ENCODE measurements at regions not wholly inside any gene's neighbourhood (a gene's known extent, or its start where the extent isn't known, plus 50 kb on each side); places are given as distances from the start of the nearest gene placed in this dataset.
A peak's percentile ranks its signal among the peaks of the same experiment; 100 is the strongest.
"Not testable (repeated sequence)": the region's sequence is repeated elsewhere in the genome, so short reads cannot be mapped to it uniquely, and the experiment has no call there.

DNA sequence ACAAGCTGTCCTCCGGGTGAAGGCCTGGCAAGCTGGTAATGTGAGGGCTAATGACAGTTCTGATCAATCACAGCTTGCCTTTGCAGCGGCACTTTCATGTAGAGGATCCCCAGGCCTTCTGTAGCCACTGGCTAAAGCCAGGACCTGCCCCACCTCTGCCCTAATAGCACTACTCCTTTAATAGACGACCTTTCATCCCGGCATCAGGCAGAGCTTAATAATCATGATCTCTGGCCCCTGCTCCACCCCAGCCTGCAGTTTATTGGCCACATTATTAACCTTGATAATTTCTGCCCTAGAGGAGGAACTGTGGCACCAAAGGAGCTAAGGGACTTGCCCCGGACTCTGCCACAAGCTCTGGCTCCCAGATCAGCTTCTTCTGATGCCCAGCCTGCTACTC, 142.3 kb upstream of the TBX3 start:
- DNase-seq: no peak

DNA sequence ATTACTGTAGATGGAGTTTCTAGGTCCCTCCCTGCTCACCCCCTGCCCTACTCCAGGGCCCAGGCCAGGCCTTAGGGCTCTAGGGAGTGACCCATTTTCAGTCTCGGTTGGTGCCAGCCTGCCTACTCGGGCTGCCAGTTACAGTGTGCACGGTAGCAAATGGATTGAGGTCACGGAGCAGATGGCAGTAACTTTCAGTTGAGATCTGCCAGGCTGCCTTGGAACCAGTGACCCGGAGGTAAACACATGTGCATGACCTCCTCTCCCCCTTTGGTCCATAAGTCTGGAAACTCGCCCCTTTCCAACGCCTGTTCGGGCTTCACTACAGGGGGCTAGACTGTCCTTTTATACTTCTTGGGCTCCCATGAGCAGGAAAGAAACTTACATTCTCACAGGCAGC, 139.7 kb upstream of the TBX3 start:
- DNase-seq: peak; percentile 82

DNA sequence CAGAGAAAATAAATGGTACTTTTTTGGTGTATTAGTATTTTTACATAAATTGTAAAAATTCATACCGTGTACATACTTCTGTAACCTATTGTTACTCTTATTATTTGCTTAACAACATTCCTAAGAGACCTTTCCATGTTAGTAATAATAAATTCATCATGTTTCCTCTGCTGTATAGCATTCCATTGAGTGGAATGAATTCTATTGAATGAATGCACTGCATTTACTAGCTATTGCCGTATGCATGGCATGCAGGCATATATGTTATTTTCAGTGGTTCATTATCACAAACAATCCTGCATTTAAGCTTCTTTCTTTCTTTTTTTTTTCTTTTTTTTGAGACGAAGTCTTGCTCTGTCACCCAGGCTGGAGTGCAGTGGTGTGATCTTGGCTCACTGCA, 137.6 kb upstream of the TBX3 start:
- no peak for DNase-seq

DNA sequence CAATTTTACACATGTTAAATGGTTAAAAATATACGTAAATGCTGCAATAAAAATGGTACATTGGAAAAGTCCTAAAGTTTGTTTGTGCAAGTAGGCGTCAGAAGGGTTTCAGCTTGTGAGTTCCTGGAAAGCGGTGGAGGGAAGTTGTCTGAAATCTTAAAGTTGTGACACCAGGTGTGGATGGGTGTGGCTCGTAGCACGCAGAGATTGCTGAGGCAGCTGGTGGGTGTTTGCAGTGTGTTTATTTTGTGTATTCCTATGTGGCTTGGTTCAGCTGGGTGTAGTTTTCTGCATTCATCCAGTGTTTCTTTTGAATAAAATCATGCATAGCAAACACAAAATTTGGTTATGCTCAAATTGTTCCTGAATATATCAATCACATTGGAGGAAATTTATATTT, 136.8 kb upstream of the TBX3 start:
- DNase-seq: no peak

DNA sequence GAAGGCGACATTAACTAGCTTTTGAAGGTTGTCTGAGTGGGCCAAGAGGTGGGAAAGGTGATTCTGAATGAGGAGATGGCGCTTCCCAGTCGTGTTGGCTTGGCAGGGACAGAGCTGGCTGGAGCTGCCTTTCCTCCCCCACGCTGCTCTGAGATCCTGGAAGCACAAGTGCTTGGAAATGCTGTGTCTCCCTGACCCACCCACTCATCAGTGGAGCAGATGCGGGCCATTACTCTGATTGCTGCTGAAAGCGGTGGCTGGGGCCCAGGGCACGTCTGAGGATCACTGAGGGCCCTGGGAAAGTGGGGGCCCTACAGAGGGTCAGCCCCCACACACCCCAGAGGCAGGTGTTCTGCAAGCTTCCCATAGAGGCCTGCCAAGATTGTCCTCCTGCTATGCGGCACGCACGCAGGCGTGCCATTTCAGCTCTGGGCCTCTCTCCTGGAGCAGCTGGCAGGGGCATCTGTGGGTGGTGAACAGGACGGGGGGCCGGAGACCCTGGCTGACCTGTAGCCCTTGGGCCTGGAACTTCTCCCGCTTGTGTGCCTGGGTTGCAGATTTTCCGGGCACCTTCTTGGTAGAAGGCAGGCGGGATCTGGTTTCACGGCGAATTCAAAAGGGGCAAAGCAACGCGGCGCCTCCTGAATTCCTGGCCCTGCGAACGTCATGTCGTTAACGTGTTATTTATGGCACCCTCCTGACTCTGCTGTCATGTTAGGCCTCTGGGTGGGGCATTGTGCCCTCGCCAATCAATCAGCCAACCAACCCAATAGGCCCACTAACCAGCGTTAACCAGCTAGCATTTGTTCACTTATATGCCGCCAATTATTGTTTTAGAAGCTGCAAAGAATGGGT, 133.8 kb upstream of the TBX3 start:
- DNase-seq: no peak

DNA sequence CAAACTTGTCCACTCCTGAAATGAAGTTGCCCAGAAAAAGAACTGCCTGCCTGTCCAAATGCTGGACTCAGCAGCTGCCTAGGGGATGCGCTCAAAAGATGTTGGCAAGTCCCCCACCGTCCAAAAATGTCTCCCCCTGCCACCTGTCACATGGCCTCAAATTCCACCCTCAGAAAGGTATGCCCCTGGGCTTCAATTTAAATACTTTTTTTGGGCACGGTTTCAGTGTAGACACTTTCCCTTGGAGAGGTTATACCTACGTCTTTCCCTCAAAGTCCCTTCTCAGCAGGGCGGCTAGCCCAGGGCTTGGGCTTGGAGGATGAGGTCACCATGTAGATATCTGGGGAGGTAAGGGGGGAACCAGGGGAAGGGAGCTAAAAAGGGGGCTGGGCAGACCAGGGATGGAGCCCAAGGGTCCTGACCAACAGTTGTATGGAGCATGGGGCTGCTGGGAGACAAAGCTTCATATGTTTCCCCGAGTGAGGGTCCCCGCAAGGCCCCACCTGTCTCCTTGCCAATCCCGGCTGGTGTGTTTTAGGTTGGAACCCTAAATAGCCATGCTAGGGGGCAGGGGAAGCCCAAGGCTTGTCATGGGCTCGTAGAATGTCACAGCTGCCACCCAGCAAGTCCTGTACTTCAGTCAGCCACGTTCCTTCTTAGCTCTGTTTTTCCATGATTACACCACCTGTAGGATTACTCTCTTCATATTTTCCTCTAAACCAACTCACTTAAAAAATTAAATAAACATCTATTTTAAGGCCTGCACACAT, 131.2 kb upstream of the TBX3 start:
- no peak for DNase-seq

DNA sequence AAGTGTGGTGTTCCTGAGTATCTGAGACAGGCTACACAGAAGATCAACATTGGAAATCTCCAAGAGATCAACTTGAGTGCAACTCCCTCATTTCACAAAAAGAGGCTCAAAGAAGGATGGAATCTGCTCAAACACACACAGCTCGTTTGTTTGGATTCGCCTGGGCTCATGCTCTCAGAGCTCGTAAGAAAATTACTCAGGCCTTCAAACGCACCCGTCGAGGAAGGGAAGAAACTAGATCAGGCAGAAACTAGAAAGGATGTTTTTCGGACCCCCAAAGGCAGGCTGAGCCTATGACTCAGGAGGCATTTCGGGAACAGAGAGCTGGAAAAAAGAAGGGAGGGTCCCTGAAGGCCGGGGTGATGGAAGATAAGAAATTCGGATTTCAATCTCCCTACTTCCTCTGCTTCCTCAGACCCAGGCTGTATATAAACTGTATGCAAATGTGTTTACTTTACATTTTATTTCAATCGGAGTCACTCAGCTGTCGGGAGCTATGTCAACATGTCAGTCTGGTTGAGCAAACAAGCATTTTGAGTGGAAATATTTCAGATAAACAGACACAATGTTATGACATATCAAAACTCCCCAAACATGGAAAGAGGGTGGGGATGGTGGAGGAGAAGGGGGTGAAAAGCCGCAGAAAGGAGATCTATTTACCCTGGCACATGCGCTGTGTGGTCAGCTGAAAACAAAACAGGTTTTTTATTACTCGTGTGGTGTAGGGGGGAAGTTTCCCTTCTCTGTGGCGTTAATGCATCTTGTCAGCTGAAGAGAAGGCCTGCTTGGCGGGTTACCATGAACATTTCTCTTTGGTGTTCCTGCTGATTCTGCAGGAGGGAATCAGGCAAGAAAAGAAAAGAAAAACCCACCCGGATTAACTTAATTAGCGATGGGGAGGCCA, 129.1 kb upstream of the TBX3 start:
- DNase-seq: peak; percentile 87

DNA sequence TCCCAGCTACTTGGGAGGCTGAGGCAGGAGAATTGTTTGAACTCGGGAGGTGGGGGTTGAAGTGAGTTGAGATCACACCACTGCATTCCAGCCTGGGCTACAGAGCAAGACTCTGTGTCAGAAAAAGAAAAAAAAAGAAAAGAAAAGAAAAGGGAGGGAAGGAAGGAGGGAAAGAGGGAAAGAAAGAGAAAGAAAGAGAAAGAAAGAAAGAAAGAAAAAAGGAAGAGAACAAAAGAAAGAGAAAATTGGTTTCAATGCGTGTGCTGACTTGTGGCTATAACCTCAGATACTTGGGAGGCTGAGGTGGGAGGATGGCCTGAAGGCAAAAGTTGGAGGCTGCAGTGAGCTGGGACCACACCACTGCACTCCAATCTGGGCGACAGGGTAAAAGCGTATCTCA, 128.4 kb upstream of the TBX3 start:
- DNase-seq: no peak

DNA sequence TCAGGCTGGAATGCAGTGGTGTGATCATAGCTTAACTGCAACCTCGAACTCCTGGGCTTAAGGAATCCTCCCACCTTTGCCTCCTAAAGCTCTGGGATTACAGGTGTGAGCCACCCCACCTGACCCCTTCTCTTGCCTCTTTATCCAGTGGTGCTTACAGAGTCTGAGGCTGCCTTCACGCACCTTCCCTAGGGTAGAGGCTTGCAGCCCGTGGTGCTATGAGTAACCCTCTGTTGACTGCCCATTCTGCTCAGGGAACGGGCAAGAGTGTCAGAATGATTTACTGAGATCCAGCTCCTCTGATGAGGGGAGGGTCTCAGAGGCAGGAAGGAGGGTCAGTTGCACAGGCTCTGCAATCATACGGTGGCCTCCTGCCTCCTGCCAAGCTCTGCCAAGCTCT, 125.1 kb upstream of the TBX3 start:
- no peak for DNase-seq

DNA sequence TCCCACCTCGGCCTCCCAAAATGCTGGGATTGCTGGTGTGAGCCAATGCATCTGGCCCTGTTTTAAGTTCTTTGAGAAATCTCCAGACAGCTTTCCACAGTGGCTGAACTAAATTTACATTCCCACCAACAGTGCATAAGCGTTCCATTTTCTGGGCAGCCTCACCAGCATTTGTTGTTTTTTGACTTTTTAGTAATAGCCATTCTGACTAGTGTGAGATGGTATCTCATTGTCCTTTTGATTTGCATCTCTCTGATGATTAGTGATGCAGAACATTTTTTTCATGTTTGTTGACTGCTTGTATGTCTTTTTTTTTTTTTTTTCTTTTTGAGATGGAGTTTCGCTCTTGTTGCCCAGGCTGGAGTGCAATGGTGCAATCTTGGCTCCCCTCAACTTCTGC, 117.4 kb upstream of the TBX3 start:
- not testable (repeated sequence) for DNase-seq

DNA sequence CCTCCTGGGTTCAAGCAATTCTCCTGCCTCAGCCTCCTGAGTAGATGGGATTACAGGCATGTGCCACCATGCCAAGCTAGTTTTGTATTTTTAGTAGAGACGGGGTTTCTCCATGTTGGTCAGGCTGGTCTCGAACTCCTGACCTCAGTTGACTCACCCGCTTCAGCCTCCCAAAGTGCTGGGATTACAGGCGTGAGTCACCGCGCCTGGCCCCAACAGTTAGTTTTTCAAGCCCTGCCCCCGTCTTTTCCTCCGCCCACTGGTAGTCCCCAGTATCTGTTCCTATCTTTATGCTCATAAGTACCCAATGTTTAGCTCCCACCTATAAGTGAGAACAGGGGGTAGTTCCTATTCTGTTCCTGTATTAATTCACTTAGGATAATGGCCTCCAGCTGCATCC, 116.6 kb upstream of the TBX3 start:
- not testable (repeated sequence) for DNase-seq

DNA sequence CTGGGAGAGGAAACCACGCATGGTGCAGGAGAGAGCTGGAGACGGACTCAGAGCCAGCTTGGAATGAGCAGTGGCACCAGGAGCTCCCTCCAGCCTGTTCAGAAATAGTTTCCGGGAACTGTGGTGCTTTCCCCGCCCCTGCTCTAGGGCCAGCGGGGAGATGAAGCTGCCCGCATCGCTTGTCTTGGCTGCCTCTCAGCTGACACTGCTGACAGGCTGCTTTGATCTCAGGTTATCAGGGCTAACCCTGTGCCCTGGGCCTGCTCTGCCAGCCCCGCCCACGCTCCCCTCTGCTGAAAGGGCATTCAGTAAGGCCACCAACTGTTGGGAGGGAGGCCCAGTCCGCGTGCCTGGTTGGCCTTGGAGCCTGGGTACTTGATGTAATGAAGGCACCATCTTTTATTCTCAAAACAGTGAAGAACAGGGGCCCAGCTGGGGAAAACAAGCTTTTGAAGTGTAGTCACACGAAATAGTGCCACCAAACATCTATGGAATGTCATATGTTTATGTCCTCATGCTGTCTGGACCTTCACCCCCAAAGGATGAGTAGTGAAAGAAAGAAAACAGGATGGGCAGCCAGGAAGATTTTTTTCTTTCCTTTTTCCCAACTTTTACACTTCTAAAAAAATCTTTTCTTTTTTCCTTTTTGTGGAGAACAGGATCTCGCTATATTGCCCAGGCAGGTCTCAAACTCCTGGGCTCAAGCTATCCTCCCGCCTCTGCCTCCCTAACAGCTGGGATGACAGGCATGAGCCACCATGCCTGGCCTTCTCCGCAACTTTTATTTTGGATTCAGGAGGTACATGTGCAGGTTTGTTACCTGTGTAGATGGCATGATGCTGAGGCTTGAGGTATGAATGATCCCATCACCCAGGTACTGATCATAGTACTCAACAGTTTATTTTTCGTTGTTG, 115.9 kb upstream of the TBX3 start:
- DNase-seq: peak; percentile 67

DNA sequence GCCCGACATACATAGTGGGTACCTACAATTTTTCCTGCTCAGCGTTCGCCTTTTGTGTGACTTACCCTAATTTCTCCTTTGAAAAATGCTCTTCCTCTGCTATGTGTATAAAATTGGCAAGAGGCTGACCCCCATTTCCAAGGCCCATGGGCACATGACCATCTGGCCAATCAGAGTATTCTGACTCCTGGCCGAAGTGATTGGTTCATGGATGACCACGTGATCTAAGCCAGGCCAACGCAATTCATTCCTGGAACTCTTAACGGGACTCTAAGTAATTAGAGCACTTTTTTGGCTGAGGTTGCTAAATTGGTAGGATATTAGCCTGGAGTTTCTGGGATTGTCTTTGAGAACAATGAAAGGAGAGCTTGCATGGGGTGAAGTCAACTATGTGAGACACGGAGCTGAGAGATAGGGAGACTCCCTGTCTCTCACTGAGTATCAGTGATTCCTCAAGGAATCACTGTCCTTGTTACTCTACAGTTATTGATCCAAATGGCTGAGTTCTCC, 110.1 kb upstream of the TBX3 start:
- no peak for DNase-seq

DNA sequence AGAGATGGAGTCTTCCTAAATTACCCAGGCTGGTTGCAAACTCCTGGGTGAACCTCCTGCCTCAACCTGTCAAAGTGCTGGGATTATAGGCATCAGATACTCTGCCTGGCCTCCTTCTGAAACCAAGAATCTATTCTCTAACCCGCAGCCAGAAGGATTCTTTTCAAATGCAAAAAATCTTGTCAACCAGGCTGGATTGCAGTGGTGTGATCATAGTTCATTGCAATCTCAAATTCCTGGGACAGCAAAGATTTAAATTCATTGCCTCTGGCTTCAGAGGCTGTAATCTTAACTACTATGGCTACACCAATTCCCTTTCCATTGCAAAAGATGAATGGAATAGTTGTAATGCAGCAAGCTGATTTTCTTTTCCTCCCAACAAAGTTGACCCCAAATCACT, 106.3 kb upstream of the TBX3 start:
- no peak for DNase-seq

DNA sequence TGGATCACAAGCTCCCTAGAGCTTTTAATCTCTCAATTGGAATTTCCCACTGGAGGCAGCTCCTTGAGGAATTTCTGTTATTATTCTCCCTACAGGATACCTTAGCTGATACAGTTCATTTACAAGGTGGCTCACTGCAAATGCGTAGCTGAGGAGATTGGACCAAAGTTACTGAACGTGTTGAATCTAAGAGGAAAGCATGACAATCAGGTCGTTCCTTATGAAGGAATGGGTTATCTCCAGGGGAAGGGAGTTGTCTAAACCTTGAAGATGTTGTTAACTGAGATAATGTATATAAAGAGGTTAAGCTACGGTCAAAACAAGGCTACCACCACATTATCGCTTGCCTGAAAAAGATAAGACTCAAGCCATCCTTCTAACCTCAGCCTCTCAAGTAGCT, 105.8 kb upstream of the TBX3 start:
- DNase-seq: no peak

DNA sequence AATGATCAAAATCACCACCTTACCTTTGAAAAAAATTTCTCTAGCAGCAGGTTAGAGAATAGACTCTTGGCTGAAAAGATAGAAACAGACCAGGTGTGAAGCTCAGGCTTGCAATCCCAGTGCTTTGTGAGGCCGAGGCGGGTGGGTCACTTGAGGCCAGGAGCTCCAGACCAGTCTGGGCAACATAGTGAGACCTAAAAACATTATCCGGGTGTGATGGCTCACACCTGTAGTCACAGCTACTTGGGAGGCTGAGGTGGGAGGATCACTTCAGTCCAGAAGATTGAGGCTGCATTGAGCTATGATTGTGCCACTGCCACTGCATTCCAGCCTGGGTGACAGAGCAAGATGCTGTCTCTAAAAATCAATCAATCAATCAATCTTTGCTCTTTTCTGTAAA, 105.3 kb upstream of the TBX3 start:
- no peak for DNase-seq

DNA sequence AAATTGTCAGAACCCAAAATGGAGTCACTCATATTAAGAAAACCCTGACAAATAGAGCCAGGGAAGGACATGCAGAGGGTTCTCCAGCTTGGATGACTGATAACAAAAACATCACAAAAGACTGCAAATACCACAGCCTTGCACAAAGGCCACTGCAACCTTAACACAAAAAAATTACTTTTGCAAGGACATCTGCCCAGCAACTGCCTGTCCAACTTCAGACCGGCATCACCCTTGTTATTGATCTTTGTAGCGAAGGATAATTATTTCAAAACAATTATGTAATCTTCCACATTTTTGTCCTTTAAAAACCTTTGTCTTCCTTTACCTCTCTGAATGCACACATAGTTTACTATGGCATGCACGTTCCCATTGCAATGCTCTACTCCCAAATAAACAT, 100.6 kb upstream of the TBX3 start:
- no peak for DNase-seq

DNA sequence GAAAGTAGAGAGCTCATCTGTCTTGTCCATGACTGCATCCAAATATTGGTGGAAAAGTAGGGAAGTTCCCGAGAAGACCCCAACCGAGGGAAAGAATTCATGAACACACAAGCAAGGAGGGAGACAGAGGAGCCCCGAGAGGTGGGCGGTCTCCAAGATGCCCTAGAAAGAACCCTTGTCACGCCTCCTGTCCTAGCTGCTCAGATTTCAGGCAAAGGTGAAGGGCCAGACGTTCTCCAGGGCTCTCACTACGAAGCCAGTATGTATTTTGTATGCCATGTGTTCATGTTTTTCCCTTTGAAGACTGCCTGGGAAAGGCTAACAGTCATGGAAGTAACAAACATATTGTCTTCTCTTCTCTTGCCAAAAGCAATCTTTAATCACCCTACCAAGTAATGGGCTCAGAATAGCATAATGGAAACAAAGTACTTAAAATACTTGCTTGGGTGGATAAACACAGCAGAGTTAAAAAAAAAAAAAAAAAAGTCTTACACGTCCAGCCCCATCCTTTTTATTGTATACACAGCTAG, 99.2 kb upstream of the TBX3 start:
- peak; percentile 39 for DNase-seq

DNA sequence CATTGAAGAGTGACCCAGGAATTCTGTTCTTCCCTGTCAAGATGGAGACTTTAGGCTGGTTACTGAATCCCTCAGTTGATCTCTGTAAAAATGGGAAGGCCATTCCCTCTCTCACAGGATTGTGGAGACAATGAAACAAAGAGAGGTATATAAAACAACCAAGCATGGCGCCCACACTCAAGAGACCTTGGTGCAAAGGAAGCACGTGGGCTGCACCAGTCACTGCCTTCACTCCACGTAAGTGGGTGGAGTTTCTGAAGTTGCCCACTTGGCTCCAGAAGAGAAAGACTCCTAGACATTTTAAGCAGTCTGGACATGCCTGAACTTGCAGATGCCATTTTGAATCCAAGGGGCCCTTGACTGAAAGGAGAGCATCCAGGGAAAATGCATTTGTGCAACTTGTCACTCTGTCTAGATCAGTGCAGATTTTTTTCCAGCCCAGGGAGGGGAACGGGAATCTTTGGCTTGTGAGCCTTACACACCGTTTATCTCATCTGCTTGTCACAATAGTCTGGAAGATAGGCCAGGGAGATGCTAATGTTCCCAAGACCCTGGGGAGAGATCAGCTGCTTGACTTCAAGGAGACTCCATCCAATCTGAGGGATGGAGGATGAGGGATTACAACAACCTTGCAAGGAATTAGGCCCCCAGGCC, 96.9 kb upstream of the TBX3 start:
- DNase-seq: no peak

DNA sequence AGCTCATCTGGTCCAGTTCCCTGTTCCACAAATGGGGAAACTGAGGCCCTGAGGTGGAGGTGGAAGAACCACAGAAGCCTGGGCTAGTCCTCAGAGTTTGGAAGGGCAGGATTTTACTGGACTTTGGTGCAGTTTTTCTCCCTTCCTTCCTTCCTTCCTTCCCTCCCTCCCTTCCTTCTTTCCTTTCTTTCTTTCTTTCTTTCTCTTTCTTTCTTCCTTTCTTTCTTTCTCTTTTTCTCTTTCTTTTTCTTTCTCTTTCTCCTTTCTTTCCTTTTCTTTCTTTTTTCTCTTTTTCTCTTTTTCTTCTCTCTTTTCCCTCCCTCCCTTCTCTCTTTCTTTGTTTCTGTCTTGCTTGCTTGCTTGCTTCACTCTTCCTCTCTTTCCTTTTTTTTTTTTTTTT, 95.7 kb upstream of the TBX3 start:
- DNase-seq: no peak

DNA sequence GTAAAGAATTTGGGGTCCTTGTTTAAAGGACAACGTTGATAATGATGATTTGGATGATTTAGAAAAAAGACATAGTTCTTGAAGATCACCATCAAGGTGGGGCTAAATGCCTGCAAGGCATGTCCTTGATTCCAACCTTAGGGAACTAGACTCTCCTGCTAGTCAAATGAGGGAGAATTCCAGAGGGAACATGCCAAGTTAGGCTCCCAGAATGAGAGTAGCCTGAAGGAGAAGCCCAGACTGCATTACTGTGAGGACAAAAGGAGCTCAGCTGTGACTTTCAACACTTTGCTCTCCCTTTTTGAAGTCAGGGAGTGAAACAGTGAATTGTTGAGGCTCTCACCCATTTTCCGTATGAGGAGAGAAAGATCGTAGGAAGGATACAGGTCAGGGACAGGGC, 95.2 kb upstream of the TBX3 start:
- no peak for DNase-seq

All from eye (tissue), 1 donor.